SK-N-SH treated with all-trans-retinoic acid at 6 μM for 48 hours (cell line): ENCODE measurements at regions not wholly inside any gene's neighbourhood (a gene's known extent, or its start where the extent isn't known, plus 50 kb on each side); places are given as distances from the start of the nearest gene placed in this dataset.

ENCODE experiments used
- ATAC-seq: fragments of 200-7000 bp; cut with Tn5 transposase; 3 replicates; pipeline ENCODE4 v1.9.1; 2020; ENCODE audit warnings: mild to moderate bottlenecking, moderate library complexity
- ARNTL ChIP-seq: fragments of 450-650 bp; formaldehyde crosslinking; IDR thresholded peaks from 2 replicates; pipeline ENCODE4 v1.5.0; 2020; ENCODE audit warnings: low read depth, mild to moderate bottlenecking, moderate library complexity, borderline replicate concordance
- BACH2 ChIP-seq: fragments of 250-450 bp; sonication (Bioruptor Pico); IDR thresholded peaks from 2 replicates; pipeline ENCODE4 v1.9.0; 2021; ENCODE audit warnings: mild to moderate bottlenecking, borderline replicate concordance
- CREB5 ChIP-seq: fragments of 250-450 bp; sonication (Bioruptor Pico); IDR thresholded peaks from 2 replicates; pipeline ENCODE4 v1.5.1; 2020; ENCODE audit warnings: low read depth, mild to moderate bottlenecking, moderate library complexity
- CSDC2 ChIP-seq: fragments of 250-450 bp; sonication (Bioruptor Pico); IDR thresholded peaks from 2 replicates; pipeline ENCODE4 v1.5.0; 2020; ENCODE audit warnings: mild to moderate bottlenecking, moderate library complexity
- ESRRG ChIP-seq: fragments of 250-450 bp; sonication (Bioruptor Pico); IDR thresholded peaks from 2 replicates; pipeline ENCODE4 v1.6.1; 2021; ENCODE audit warnings: mild to moderate bottlenecking
- GLIS3 ChIP-seq: fragments of 250-450 bp; sonication (Bioruptor Pico); IDR thresholded peaks from 2 replicates; pipeline ENCODE4 v1.5.0; 2020; ENCODE audit warnings: mild to moderate bottlenecking, moderate library complexity
- ISL1 ChIP-seq: fragments of 250-450 bp; sonication (Bioruptor Pico); IDR thresholded peaks from 2 replicates; pipeline ENCODE4 v2.1.2; 2022; ENCODE audit warnings: mild to moderate bottlenecking, moderate library complexity
- OSR1 ChIP-seq: fragments of 250-450 bp; sonication (Bioruptor Pico); IDR thresholded peaks from 2 replicates; pipeline ENCODE4 v1.8.0; 2022; ENCODE audit warnings: moderate library complexity, mild to moderate bottlenecking, inconsistent platforms
- PATZ1 ChIP-seq: fragments of 250-450 bp; sonication (Bioruptor Pico); IDR thresholded peaks from 2 replicates; pipeline ENCODE4 v1.8.0; 2020; ENCODE audit warnings: mild to moderate bottlenecking, moderate library complexity, borderline replicate concordance
- POU6F1 ChIP-seq: fragments of 250-450 bp; sonication (Bioruptor Pico); IDR thresholded peaks from 2 replicates; pipeline ENCODE4 v1.8.0; 2021; ENCODE audit warnings: low read depth, mild to moderate bottlenecking, moderate library complexity, borderline replicate concordance
- PPARA ChIP-seq: fragments of 250-450 bp; sonication (Bioruptor Pico); IDR thresholded peaks from 2 replicates; pipeline ENCODE4 v1.5.0; 2020; ENCODE audit warnings: mild to moderate bottlenecking, borderline replicate concordance
- RARB ChIP-seq: fragments of 250-450 bp; sonication (Bioruptor Pico); IDR thresholded peaks from 2 replicates; pipeline ENCODE4 v1.8.0; 2021; ENCODE audit warnings: mild to moderate bottlenecking, moderate library complexity
- SNAI2 ChIP-seq: fragments of 250-450 bp; sonication (Bioruptor Pico); IDR thresholded peaks from 2 replicates; pipeline ENCODE4 v1.5.0; 2020; ENCODE audit warnings: mild to moderate bottlenecking, moderate library complexity
- TCF4 ChIP-seq: fragments of 250-450 bp; sonication (Bioruptor Pico); IDR thresholded peaks from 2 replicates; pipeline ENCODE4 v1.8.0; 2021; ENCODE audit warnings: mild to moderate bottlenecking, moderate library complexity, borderline replicate concordance
- TSHZ2 ChIP-seq: fragments of 250-450 bp; sonication (Bioruptor Pico); IDR thresholded peaks from 2 replicates; pipeline ENCODE4 v1.5.0; 2020; ENCODE audit warnings: mild to moderate bottlenecking, moderate library complexity
- ZFP3 ChIP-seq: fragments of 250-450 bp; sonication (Bioruptor Pico); IDR thresholded peaks from 2 replicates; pipeline ENCODE4 v1.5.0; 2020; ENCODE audit warnings: mild to moderate bottlenecking, moderate library complexity
- ZFP30 ChIP-seq: fragments of 450-650 bp; formaldehyde crosslinking; IDR thresholded peaks from 2 replicates; pipeline ENCODE4 v1.5.0; 2022; ENCODE audit warnings: mild to moderate bottlenecking, moderate library complexity
- ZNF565 ChIP-seq: fragments of 450-650 bp; formaldehyde crosslinking; conservative IDR thresholded peaks from 2 replicates; pipeline ENCODE4 v1.5.0; 2020; ENCODE audit warnings: low read depth, mild to moderate bottlenecking, moderate library complexity
- ZNF70 ChIP-seq: fragments of 450-650 bp; formaldehyde crosslinking; IDR thresholded peaks from 2 replicates; pipeline ENCODE4 v1.5.0; 2020; ENCODE audit warnings: mild to moderate bottlenecking, moderate library complexity
- ZNF8 ChIP-seq: fragments of 450-650 bp; formaldehyde crosslinking; IDR thresholded peaks from 2 replicates; pipeline ENCODE4 v1.5.0; 2020; ENCODE audit warnings: mild to moderate bottlenecking, moderate library complexity

GRCh38 chr9:1757186-1757585 lies 258.0 kb upstream of the SMARCA2 start:
- TF ChIP-seq SNAI2 (CRISPR knock-in tag) (no peak), RARB (no peak)
- no peak for ATAC-seq

- TF ChIP-seq TSHZ2 (CRISPR knock-in tag) = no peak
- TF ChIP-seq CREB5 (CRISPR knock-in tag) = no peak
- TF ChIP-seq ZFP3 (CRISPR knock-in tag) = no peak
- no peak for TF ChIP-seq ZNF565 (CRISPR knock-in tag)
- TF ChIP-seq SNAI2 (CRISPR knock-in tag) = no peak
- no peak for TF ChIP-seq ISL1 (CRISPR knock-in tag)
- TF ChIP-seq ESRRG (CRISPR knock-in tag) = no peak
Measured at GRCh38 chr9:1759009-1759408, 256.1 kb upstream of the SMARCA2 start.

GRCh38 chr9:1759771-1760300 lies 255.3 kb upstream of the SMARCA2 start:
- TF ChIP-seq CSDC2 (CRISPR knock-in tag) (no peak), CREB5 (CRISPR knock-in tag) (no peak), BACH2 (no peak), ZFP3 (CRISPR knock-in tag) (no peak), TCF4 (CRISPR knock-in tag) (no peak), GLIS3 (CRISPR knock-in tag) (no peak), ISL1 (CRISPR knock-in tag) (no peak), ARNTL (CRISPR knock-in tag) (no peak), ZFP30 (no peak), ZNF565 (CRISPR knock-in tag) (no peak), PPARA (no peak), POU6F1 (CRISPR knock-in tag) (no peak), TSHZ2 (CRISPR knock-in tag) (no peak), PATZ1 (CRISPR knock-in tag) (no peak), ZNF70 (CRISPR knock-in tag) (no peak), OSR1 (no peak), SNAI2 (CRISPR knock-in tag) (no peak), ESRRG (CRISPR knock-in tag) (no peak), ZNF8 (CRISPR knock-in tag) (no peak)
- TF ChIP-seq, all 23 proteins: peak for 0
- no peak for ATAC-seq

More at GRCh38 chr9:1759009-1759408, 256.1 kb upstream of the SMARCA2 start:
- no peak for ATAC-seq
